GM19452 (cell line): ENCODE measurements at regions not wholly inside any gene's neighbourhood (a gene's known extent, or its start where the extent isn't known, plus 50 kb on each side); places are given as distances from the start of the nearest gene placed in this dataset.
"Not testable (repeated sequence)": the region's sequence is repeated elsewhere in the genome, so short reads cannot be mapped to it uniquely, and the experiment has no call there.

Experiments used
- ATAC-seq: cut with Tn5 transposase; IDR thresholded peaks from one replicate; pipeline ENCODE4 v1.9.1; 2021; ENCODE audit not compliant: unreplicated experiment

DNA sequence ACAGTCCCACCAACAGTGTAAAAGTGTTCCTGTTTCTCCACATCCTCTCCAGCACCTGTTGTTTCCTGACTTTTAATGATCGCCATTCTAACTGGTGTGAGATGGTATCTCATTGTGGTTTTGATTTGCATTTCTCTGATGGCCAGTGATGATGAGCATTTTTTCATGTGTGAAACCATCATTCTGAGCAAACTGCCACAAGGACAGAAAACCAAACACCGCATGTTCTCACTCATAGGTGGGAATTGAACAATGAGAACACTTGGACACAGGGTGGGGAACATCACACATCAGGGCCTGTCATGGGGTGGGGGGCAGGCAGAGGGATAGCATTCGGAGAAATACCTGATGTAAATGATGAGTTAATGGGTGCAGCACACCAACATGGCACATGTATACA lies 240.8 kb downstream of the FAT3 start:
- ATAC-seq = not testable (repeated sequence)

DNA sequence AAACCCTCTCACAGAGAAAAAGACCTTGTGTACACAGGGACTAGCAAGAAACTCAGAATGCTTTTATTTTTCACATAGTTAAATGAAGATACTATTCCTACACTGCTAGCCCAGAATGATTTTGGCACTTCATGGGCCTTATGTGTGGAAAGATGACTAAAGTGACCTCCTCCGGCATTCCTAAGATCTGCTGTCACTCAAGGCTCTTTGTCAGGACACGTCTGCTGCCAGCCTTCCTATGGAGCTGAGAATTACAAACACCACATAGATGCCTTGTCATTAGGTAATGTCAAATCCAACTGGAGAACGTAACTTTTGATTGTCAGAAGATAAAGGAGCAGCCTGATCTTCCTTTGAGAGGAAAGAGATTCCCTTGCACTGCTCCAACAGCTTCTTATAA lies 249.1 kb downstream of the FAT3 start:
- no peak for ATAC-seq

DNA sequence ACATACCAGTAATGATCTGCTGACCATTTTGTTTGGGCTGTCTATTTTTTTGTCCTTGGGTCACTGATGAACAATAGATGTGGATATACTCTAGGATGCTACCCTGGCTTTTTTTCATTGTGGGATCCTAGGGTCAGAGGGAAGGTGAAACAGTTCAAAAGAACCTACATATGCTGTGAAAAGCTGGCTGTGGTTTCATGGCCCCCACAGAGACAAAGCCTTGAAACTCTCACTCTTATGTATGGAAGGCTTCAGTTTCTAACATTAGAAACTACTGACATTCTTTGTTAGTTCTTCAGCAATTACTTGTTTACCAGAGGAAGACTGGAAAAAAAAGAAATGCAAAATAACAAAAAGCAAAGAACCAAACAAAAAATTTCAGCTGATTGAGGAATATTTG lies 250.7 kb downstream of the FAT3 start:
- no peak for ATAC-seq

DNA sequence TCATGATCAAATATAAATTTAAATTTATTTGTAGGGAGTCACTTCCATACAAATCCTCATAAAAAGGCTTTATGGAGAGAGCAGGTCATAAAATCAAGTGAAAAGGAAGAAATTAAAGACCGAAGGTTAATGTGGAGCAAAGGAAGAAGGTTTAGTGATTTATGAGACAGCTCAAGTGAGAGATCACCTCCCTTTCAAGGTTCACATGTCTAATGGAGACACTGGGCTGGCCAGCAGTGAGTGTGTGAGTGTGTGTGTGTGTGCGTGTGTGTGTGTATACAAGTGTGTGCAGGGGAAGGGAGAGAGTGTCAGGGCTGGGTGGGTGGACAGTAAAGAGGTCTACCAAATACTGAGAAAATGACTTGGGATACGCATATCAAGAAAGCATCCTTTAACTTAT lies 251.2 kb downstream of the FAT3 start:
- ATAC-seq = no peak

DNA sequence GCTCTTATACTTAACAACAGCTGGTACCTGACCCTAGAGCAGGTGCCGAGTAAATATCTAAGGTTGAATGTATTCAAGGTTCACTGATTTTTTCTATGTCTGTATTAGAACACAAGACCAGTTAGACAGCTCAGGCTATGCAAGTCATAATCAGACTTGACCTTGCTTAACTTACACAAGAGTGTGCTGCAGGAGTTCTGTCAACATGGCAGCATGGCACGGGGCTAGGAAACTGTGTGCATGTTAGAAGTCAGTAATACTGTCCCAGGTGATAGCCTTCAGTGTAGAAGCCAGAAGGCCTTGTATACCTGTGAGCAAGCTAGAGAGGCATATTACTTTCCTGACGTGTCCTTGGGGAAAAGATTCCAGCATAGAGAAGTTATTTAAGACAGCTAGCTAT lies 253.1 kb downstream of the FAT3 start:
- ATAC-seq = no peak

DNA sequence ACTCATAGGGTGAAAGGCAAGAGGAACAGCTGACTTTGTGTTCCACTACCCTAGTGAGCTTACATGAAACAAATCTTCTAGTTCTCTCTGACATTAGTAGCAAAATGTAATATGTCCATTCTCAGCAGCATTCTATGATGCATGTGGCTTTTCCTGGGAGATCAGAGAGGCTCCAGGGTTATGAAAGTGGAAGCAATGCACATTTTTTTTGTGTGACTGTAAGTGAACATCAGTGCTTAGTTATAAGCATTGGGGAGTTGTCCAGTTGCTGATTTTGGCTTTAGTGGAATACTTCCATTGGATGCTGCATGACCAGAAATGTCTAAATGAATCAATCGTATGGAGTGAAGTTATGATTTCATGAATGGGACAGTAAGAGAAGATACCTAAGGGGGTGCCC lies 255.9 kb downstream of the FAT3 start:
- no peak for ATAC-seq

DNA sequence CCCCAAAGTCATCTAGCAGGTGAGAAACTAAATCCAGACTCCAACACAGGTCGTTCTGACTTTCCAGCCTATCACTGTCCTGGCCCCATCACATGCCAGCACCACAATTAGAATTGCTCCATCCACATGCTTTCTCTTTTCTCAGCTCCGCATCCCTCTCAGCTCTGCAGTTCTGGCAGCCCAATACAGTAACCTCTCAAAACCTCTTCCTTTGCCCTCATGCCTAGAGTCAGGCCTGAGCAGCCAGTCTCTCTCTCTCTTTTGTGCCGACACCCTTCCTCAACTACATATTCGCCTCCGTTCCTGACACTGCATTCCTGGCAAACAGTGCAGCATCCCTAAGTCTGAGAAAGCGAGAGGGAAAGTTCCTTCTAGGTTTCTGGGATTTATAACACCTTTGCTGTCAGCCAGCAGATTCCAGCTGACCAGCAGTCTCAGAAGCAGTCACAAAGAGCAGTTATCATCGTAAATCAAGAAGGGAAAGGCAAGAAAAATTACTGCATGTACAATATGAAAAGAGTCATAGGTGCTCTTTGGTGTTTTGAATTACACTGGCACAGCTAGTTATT lies 258.0 kb downstream of the FAT3 start:
- ATAC-seq = no peak

DNA sequence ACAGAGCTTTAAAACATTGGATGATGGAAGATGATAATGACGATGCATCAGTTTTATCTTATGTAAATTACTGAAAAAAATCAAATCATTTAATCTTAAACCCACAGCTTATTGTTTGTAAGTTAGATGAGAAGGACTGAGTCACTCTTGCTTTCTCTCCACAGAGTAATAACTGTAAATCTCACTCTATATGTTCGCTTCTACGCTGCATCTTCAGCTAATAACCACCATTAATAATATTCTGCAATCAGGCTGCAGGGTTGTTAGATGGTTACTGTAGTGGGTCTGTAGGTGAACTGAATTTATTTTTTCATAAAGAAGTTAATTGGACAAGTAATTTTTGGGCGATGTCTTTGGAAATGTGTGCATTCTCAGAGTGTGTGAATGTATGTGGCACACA lies 260.0 kb downstream of the FAT3 start:
- ATAC-seq = no peak

DNA sequence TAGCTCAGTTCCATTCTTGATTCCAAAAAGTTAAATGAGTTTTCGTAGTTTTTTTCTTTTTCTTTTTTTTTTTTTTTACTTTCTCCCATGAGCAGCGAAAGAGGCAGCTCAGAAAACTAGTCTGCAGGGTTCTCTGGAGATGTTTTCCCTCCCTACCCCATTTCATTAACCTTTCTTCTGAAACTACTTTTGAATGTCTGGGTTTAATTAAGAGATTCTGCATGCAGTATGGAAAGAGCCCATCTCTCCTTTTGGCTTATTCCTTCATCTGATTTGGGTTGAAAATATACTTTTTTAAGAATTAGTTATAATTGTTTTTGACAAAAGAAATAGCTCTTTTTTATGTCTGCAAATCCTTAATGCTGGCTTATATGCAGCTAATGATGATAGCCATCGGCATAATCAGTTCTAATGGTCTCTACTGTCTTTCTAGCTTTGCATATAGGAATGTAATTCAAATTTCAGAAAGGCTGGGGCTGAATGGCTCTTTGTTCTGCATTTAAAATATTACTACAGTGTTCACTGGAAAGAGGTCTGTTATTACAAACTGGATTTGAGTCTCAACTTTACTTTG lies 265.3 kb downstream of the FAT3 start:
- ATAC-seq = no peak

DNA sequence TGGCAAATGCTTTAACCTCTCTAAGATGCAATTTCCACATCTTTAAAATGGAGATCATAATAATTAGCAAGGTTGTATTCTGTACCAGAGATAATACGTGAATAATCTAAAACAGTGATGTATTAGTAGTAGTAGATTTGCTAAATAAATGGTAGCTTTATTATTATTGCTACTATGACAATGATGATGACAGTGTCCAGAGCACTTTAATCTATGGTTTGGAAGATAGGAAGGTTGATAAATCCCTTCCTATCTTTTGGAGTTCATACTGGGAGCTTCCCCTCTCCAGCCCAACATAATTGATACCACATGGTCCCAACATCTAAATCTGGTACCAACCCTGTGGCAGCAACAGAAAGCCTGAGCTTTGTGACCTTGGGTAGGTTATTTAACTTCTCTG lies 267.8 kb downstream of the FAT3 start:
- ATAC-seq = no peak

DNA sequence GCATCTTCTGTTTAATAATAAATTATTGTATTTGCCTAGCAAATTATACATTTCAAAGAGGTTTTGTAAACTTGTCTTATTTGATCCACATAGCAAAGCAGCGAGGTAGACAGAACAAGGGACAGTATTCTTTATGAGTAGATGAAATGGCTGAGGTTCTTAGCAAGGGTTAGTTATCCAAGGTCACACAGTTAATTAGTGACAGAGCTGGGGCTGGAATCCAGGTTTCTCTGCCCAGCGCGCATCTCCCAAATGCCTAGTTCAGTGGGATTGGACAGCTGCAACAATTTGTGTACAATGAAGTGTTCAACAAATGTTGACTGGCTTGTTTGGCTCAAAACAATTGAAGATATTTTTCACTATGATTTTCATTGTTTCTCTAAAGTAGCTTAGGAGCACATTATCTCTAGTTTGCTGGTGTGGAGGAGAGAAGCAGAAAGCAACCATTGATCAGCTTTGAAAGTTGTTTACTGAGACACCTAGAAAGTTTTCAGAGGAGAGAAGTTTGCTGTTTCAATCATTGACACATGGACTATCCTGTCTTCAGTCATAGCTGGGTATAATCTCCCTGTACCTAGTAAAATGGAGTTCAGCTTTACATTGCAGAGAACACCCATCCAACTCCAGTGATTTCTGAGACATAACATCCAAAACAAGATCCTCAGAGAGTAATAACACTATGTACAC lies 270.6 kb downstream of the FAT3 start:
- ATAC-seq = no peak

DNA sequence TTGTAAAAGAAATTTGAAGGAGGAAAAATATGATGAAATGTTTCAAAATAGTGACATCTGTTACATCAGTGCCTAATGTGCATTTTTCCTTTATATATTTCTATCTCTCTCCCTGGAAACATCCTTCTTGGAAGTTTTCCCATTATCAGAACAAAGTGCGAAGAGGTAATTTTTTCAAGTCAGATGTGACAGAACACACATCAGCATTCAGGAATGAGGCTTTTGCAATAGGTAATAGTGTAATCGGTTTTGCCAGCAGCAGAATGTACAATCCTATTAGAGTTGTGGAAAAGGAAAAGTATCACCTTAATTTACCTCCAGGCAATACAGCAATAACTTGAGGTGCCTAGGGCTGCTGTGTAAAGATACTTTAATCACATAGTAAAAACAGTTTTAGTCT lies 275.8 kb downstream of the FAT3 start:
- ATAC-seq = no peak

DNA sequence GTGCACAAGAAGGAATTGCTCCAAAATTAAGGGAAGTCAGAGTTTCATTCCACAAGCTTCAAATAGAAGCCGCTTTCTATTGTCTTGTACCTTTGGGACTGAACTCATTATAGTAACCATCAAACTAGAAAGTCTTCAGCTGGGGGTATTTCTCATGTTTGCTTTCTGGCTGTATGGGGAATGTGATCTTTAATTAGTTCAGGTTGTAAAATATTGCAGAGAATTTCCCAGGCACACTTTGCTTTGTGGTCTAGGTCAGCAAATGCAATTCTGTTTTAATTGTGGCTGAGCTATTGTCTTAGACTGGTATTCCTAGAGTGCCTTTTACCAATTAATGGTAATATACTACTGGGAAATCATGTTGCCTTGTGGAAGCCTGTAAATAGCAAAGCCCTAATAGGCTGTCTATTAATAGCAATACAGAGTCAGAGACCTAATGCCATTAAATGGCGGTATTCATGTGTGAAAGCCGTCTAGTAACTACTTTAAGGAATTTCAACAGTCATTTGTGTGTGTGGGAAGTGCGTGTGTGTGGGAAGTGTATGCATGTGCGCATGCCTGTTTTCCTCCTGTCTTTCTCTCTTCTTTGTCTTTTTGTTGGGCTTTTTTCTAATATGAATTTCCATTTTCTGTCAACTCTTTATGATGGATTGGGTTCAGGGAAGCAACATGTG lies 276.6 kb downstream of the FAT3 start:
- ATAC-seq = no peak

DNA sequence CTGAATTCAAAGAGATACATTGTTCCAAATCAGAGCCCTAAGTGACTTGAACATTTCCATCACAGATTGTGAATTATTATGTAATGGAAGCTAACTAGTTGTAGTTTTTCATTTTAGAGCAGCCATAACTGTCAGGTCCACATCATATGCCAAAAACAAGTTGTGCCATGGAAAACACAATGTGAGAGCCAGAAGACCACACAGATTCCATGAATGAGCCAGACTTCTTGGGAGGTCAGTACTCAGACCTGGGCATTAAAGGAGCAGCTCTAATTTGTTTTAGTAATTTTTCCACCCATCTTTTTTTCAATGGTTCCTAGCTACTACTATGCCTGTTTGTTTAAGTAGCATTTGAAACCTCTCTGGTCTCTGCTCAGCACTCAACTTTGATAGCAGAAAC lies 279.4 kb downstream of the FAT3 start:
- no peak for ATAC-seq

DNA sequence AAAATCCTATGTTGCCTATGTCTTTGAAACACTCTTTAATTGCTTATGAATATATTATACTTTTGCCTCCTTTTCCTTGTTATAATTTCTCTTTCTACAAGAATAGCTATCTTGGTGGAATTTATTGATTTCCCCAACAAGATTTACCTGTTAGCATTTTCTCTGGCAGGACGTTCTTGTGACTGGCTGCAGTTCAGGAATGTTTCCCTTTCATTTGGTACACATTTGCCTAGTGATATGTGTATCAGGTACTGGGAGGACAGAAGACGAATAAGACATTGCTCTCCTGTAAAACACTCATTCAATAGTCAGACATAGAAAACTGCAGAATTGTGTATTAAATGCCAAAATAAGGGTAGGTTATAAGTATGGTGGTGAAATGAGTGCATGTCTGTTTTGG lies 279.9 kb downstream of the FAT3 start:
- no peak for ATAC-seq

DNA sequence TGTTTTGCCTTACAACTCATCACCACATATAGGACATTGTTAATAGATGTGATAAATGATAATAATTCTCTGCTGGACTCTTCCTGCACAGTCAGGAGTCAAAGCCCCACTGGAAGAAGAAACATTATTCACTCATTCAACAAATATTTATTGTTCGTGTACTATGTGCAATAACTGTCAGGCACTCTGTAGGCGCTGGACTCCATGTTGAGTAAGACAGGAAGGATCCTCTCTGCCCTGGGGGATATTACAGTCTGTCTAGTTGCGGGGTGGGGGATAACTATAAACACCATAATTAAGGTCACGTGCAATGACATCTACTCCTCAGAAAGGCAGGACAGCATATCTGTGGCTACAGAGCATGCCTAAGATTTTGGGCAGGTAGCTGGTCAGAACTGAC lies 281.1 kb downstream of the FAT3 start:
- ATAC-seq = no peak

DNA sequence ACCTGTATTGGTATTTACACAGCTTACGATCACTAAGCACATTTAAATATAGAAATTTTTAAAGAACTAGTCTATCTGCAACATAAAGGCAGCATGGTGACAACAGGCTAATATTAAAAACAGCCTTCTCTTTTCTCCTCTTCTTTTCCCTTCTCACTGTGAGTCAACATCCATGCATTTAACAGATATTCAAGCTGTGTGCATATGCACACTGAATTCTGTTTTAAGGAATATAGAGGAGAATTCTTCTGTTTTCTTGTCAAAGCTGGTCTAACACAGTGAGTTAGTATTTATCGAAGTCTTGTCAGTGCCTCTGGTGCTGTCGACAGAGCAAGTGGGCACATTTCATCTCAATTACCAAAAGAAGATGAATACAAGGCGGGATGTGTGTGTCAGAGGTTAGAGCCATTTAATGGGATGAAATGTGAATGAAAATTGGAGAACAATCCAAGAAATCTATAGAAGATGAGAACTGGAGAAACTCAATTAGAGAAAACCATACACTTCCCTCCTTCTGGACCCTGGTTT lies 282.3 kb downstream of the FAT3 start:
- no peak for ATAC-seq

DNA sequence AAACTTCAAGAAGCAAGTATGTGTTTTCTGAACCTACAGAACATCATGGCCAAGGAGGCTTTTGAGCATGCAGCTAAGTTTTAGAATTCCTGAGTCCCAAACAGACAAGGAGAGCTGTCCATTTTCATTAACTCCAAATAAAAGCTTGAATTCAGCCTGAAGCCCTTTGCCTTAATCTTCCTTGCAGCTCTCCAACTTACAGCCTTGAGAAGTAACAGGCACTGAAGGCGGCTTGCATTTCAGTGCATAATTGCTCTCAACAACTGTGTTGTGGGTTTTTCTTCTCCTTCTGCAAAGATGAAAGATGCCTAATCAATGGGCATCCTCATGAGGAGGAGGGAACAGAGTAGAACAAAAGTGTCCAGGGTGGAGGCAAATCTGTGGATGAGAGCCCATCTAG lies 286.0 kb downstream of the FAT3 start:
- ATAC-seq = no peak

DNA sequence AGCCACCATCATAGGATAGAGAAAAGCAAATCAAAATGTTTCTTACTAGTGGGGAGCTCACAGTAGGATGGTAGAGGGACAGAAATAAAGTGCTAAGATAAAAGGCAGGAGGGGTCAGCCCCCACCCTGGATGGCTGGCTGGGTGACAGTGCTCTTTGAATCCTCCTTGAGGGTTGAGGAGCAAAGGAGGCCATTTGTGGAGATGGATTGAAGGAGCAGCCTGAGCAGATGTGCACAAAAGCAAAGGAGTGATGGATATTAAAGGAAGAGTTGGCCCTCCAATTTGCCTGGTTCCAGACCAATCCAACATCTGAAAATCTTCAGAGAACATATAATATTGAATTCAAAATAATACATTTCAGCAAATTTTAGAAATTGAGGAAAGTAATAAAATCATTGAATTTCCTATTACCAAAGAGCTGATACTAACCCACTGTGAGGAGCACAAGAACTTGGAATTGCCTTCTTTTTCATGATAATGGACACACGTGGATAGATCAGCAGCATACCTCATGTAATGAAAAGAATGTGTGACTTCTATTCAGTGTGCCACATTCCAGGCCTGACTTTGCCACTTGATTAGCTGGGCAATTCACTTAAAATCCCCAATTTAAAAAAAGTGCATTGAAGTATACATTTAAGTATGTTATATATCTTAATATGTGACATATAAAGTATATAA lies 287.0 kb downstream of the FAT3 start:
- ATAC-seq = no peak

DNA sequence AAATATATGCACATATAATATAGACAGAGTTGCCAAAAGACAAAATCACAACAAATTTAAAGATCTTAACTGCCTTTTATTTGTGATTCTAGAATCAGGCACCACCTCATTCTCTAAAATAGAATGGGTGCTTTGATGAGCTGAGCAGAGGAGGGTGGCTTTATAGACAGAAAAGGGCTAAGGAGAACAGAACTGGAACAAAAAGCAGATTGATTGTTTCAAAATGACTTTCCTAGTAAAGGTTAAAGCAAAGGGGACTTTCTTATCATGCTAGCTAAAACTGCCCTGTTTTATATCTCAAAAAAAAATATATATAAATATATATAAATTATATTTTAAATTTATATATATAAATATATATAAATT lies 287.6 kb downstream of the FAT3 start:
- ATAC-seq = no peak

DNA sequence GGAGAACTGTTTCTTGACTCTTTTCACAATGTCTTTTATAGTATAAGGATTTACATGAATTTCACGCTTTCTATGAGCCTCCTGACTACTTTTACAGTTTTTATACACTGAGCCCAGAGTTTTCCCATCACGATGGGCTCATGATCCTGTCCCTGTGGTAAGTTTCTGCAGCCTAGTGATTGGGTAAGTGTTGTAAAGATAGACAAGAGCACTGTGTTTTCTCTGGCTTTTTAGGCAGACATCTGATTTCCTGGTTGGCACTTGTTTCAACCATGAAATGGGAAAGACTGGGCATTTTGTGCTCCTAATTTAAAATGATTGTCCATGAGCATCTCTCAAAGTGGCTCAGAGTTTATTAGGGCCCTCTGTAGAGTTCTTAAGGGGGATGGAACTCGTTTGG lies 299.0 kb downstream of the FAT3 start:
- no peak for ATAC-seq

DNA sequence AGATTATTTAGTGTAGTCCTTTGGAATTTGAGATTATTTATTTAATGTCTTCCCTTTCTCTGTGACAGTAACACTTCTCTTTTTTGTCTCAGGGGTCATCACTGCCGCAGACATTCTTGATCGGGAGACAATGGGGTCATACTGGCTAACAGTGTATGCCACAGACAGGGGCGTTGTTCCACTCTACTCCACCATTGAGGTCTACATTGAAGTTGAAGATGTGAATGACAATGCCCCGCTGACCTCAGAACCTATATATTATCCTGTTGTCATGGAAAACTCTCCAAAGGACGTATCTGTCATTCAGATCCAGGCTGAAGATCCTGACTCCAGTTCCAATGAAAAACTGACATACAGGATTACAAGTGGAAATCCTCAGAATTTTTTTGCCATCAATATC lies 299.9 kb downstream of the FAT3 start:
- no peak for ATAC-seq
